Body of pancreas (tissue), 4 donors: ENCODE measurements at regions not wholly inside any gene's neighbourhood (a gene's known extent, or its start where the extent isn't known, plus 50 kb on each side); places are given as distances from the start of the nearest gene placed in this dataset.
"Not testable (repeated sequence)": the region's sequence is repeated elsewhere in the genome, so short reads cannot be mapped to it uniquely, and the experiment has no call there.

Source experiments
- POLR2A ChIP-seq, 3 donors: fragments of 450-650 bp; IDR thresholded peaks; one replicate each; pipeline ENCODE4 v1.6.1; 2016; ENCODE audit warnings: antibody characterized with exemption in 3 of 3, mild to moderate bottlenecking in 2 of 3
- TF ChIP-seq, protein P1 (sequence below), 7 experiments: fragments of 450-650 bp in 4 of 7; fragments of 200-600 bp in 3 of 7; sonication (generic) in 3 of 7; IDR thresholded peaks; one replicate each; pipeline ENCODE4 v1.5.1; 2016 to 2019; ENCODE audit warnings: antibody characterized with exemption in 7 of 7

DNA sequence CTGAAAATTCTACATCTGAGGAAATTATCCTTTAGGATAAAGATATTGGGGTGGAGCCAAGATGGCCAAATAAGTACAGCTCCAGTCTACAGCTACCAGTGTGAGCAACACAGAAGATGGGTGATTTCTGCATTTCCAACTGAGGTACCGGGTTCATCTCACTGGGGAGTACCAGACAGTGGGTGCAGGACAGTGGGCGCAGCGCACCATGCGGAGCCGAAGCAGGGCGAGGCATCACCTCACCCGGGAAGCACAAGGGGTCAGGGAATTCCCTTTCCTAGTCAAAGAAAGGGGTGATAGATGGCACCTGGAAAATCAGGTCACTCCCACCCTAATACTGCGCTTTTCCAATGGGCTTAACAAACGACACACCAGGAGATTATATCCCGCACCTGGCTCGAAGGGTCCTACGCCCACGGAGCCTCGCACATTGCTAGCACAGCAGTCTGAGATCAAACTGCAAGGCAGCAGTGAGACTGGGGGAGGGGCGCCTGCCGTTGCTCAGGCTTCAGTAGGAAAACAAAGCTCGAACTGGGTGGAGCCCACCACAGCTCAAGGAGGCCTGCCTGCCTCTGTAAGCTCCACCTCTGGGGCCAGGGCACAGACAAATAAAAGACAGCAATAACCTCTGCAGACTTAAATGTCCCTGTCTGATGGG lies 149.5 kb upstream of the KYNU start:
- TF ChIP-seq, protein P1, sequence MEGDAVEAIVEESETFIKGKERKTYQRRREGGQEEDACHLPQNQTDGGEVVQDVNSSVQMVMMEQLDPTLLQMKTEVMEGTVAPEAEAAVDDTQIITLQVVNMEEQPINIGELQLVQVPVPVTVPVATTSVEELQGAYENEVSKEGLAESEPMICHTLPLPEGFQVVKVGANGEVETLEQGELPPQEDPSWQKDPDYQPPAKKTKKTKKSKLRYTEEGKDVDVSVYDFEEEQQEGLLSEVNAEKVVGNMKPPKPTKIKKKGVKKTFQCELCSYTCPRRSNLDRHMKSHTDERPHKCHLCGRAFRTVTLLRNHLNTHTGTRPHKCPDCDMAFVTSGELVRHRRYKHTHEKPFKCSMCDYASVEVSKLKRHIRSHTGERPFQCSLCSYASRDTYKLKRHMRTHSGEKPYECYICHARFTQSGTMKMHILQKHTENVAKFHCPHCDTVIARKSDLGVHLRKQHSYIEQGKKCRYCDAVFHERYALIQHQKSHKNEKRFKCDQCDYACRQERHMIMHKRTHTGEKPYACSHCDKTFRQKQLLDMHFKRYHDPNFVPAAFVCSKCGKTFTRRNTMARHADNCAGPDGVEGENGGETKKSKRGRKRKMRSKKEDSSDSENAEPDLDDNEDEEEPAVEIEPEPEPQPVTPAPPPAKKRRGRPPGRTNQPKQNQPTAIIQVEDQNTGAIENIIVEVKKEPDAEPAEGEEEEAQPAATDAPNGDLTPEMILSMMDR (IDR thresholded peaks at IDR 0.05): not testable (repeated sequence)
- not testable (repeated sequence) for TF ChIP-seq POLR2A (IDR thresholded peaks at IDR 0.05)
